ENCODE measurements at regions not wholly inside any gene's neighbourhood (a gene's known extent, or its start where the extent isn't known, plus 50 kb on each side); places are given as distances from the start of the nearest gene placed in this dataset.
"Not testable (repeated sequence)": the region's sequence is repeated elsewhere in the genome, so short reads cannot be mapped to it uniquely, and the experiment has no call there.

GRCh38 chrX:139360356-139360755, 170.2 kb upstream of the F9 start:
- DNase-seq (no peak), ATAC-seq (no peak)
- intact Hi-C loops (cut with DNase I) = no loop called here
- H3K27me3 ChIP-seq = no peaks in the 10 kb centered on the region
- H3K4me1 ChIP-seq = no peaks in the 10 kb centered on the region
- no peaks in the 10 kb centered on the region for H3K36me3 ChIP-seq
- H3K27ac ChIP-seq = no peak overlapping the region
- no peaks in the 10 kb centered on the region for H3K9me3 ChIP-seq
- H3K4me3 ChIP-seq = no peak overlapping the region
- no peak for TF ChIP-seq CTCF (IDR thresholded peaks at IDR 0.05)

DNA sequence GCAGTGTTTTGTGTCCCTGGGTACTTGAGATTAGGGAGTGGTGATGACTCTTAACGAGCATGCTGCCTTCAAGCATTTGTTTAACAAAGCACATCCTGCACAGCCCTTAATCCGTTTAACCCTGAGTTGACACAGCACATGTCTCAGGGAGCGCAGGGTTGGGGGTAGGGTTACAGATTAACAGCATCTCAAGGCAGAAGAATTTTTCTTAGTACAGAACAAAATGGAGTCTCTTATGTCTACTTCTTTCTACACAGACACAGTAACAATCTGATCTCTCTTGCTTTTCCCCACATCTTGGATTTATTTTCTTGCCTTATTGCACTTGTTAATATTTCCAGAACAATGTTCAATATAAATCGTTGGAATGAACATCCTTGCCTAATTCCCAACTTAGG, 187.9 kb upstream of the F9 start:
- H3K4me1 ChIP-seq; H3K36me3 ChIP-seq; DNase-seq; H3K27ac ChIP-seq; H3K4me3 ChIP-seq; intact Hi-C loops (cut with DNase I); ATAC-seq; H3K9me3 ChIP-seq: not testable (repeated sequence)
- 30 to 37% methylated on average over 3 to 4 of the region's 4 CpGs for WGBS, 2 donors
- H3K27me3 ChIP-seq = peaks cover 0 to 22% (median 0%) of the 10 kb centered on the region in 7 donors

- DNase-seq; H3K9me3 ChIP-seq; ATAC-seq; intact Hi-C loops (cut with DNase I); H3K27ac ChIP-seq; H3K4me3 ChIP-seq; H3K36me3 ChIP-seq; H3K4me1 ChIP-seq: not testable (repeated sequence)
- peaks cover 0 to 22% (median 0%) of the 10 kb centered on the region in 7 donors for H3K27me3 ChIP-seq
- WGBS, 2 donors = 25 to 33% methylated on average over 13 to 21 of the region's 21 CpGs
Measured at GRCh38 chrX:139341855-139342593, 188.5 kb upstream of the F9 start.

GRCh38 chrX:139332441-139332840, 198.1 kb upstream of the F9 start:
- ATAC-seq (no peak), DNase-seq (no peak)
- H3K27me3 ChIP-seq = no peaks in the 10 kb centered on the region
- H3K36me3 ChIP-seq = no peaks in the 10 kb centered on the region
- intact Hi-C loops (cut with DNase I) = no loop called here
- H3K4me1 ChIP-seq = no peaks in the 10 kb centered on the region
- 74 to 76% methylated on average over 2 of the region's 2 CpGs for WGBS, 2 donors
- H3K9me3 ChIP-seq = peaks cover 0 to 11% (median 0%) of the 10 kb centered on the region in 11 donors
- no peak overlapping the region for H3K27ac ChIP-seq
- TF ChIP-seq CTCF (IDR thresholded peaks at IDR 0.05) = no peak
- no peak overlapping the region for H3K4me3 ChIP-seq

DNA sequence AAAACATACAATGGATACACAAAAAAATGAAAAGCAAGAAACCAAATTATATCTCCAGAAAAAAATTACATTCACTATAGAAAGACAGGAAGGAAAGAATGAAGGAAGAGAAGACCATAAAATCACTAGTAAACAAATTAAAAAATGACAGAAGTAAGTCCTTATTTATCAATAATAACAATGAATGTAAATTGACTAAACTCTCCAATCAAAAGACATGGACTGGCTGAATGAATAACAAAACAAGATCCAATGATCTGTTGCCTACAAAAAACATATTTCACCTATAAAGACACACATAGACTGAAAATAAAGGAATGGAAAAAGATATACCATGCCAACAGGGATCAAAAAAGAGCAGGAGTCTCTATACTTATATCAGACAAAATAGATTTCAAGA, 203.2 kb upstream of the F9 start:
- Histone ChIP-seq H3K36me3 (no peaks in the 10 kb centered on the region), H3K27me3 (peaks cover 0 to 3% (median 0%) of the 10 kb centered on the region in 7 donors), H3K27ac (no peak overlapping the region), H3K4me3 (no peak overlapping the region), H3K9me3 (peaks cover 0 to 12% (median 0%) of the 10 kb centered on the region in 11 donors), H3K4me1 (no peaks in the 10 kb centered on the region)
- TF ChIP-seq CTCF (IDR thresholded peaks at IDR 0.05) = no peak
- no peak for DNase-seq
- ATAC-seq = no peak
- intact Hi-C loops (cut with DNase I) = no loop called here

All from heart right ventricle (tissue), 16 donors.